SK-N-SH (cell line): ENCODE measurements at regions not wholly inside any gene's neighbourhood (a gene's known extent, or its start where the extent isn't known, plus 50 kb on each side); places are given as distances from the start of the nearest gene placed in this dataset.

ENCODE experiments used
- CTCF ChIA-PET: fragments of 300-600, 350-600 bp; formaldehyde crosslinking; extraction: SDS; loops from one replicate; lab custom pipeline; 2021; lab: Yijun Ruan, JAX
- POLR2A ChIA-PET: fragments of 350-600 bp; sonication (Branson Sonifier 250); formaldehyde crosslinking; extraction: SDS; loops from one replicate; lab custom pipeline; 2020; ENCODE audit warnings: antibody characterized with exemption, inconsistent platforms; lab: Yijun Ruan, JAX
- DNase-seq: peaks from one replicate; pipeline ENCODE4 v3.0.0; 2012
- H2AFZ ChIP-seq: fragments of 200-600 bp; sonication (generic); 2 replicates; pipeline ENCODE4 v1.8.1; 2016; ENCODE audit warnings: antibody characterized with exemption, mild to moderate bottlenecking, low read depth
- H3F3A ChIP-seq: fragments of 200-600 bp; sonication (generic); replicated peaks from 2 replicates; pipeline ENCODE3; 2016; ENCODE audit warnings: antibody characterized with exemption, mild to moderate bottlenecking; ENCODE audit not compliant: insufficient read depth
- H3K27ac ChIP-seq, 2 experiments: fragments of 200-500 bp in 1 of 2; fragments of 200-600 bp in 1 of 2; sonication (Bioruptor generic) in 1 of 2; sonication (generic), shearing (Covaris generic) in 1 of 2; 2 replicates each; pipeline versions ENCODE4 v1.5.1 to v1.6.1; 2014 to 2016; ENCODE audit warnings: low read depth in 2 of 2, inconsistent platforms in 1 of 2, low read length in 1 of 2, mild to moderate bottlenecking in 1 of 2, mixed read lengths in 1 of 2
- H3K27me3 ChIP-seq: fragments of 200-600 bp; sonication (generic), shearing (Covaris generic); 2 replicates; pipeline ENCODE4 v1.6.1; 2016; ENCODE audit warnings: mixed run types; ENCODE audit not compliant: insufficient read depth
- H3K36me3 ChIP-seq, 2 experiments: fragments of 200-500 bp in 1 of 2; fragments of 200-600 bp in 1 of 2; sonication (Bioruptor generic) in 1 of 2; sonication (generic) in 1 of 2; replicated peaks in 1 of 2; 2 replicates each; pipeline versions ENCODE3 to v1.5.1; 2014 to 2016; ENCODE audit warnings: low read length in 1 of 2, mild to moderate bottlenecking in 1 of 2; ENCODE audit not compliant: insufficient read depth in 2 of 2, control insufficient read depth in 1 of 2
- H3K4me1 ChIP-seq, 2 experiments: fragments of 200-500 bp in 1 of 2; fragments of 200-600 bp in 1 of 2; sonication (Bioruptor generic) in 1 of 2; sonication (generic), shearing (Covaris generic) in 1 of 2; 2 replicates each; pipeline versions ENCODE4 v1.5.1 to v1.6.1; 2014 to 2016; ENCODE audit warnings: low read depth in 1 of 2, low read length in 1 of 2, mixed run types in 1 of 2; ENCODE audit not compliant: insufficient read depth in 2 of 2, control insufficient read depth in 1 of 2
- H3K4me2 ChIP-seq: fragments of 200-600 bp; sonication (generic), shearing (Covaris generic); 2 replicates; pipeline ENCODE4 v1.6.1; 2017; ENCODE audit warnings: mixed run types
- H3K4me3 ChIP-seq, 2 experiments: fragments of 200-500 bp in 1 of 2; fragments of 200-600 bp in 1 of 2; sonication (Bioruptor generic) in 1 of 2; sonication (generic), shearing (Covaris generic) in 1 of 2; 2 replicates each; pipeline versions ENCODE4 v1.5.1 to v1.8.1; 2014 to 2016; ENCODE audit warnings: low read depth in 2 of 2, inconsistent platforms in 1 of 2, low read length in 1 of 2, mild to moderate bottlenecking in 1 of 2, mixed read lengths in 1 of 2, moderate library complexity in 1 of 2
- H3K79me2 ChIP-seq: fragments of 200-600 bp; sonication (generic); 2 replicates; pipeline ENCODE4 v1.8.1; 2017; ENCODE audit warnings: mild to moderate bottlenecking; ENCODE audit not compliant: insufficient read depth
- H3K9ac ChIP-seq: fragments of 200-600 bp; sonication (generic); 2 replicates; pipeline ENCODE4 v1.6.1; 2017; ENCODE audit warnings: mixed run types
- H3K9me2 ChIP-seq: fragments of 200-600 bp; sonication (generic); 2 replicates; pipeline ENCODE4 v1.6.1; 2017; ENCODE audit warnings: mixed run types
- H3K9me3 ChIP-seq: fragments of 200-600 bp; sonication (generic); 2 replicates; pipeline ENCODE4 v1.6.1; 2017; ENCODE audit warnings: mixed run types, mild to moderate bottlenecking, moderate library complexity
- H4K20me1 ChIP-seq: fragments of 200-600 bp; sonication (generic); 2 replicates; pipeline ENCODE4 v1.6.1; 2017; ENCODE audit warnings: mild to moderate bottlenecking, mixed run types; ENCODE audit not compliant: insufficient read depth
- ELF1 ChIP-seq: IDR thresholded peaks from 2 replicates; pipeline ENCODE4 v1.4.0; 2012
- GATA2 ChIP-seq: sonication (generic); formaldehyde crosslinking; IDR thresholded peaks from 2 replicates; pipeline ENCODE4 v1.5.0; 2020; ENCODE audit warnings: mild to moderate bottlenecking, missing genetic modification reagents
- MEF2A ChIP-seq: IDR thresholded peaks from 2 replicates; pipeline ENCODE4 v1.4.0; 2012; ENCODE audit warnings: low read depth, borderline replicate concordance
- MXI1 ChIP-seq: IDR thresholded peaks from 2 replicates; pipeline ENCODE4 v1.6.1; 2012; ENCODE audit warnings: mild to moderate bottlenecking, low read depth, low read length, improper control_type of control experiment
- NFIC ChIP-seq: IDR thresholded peaks from 2 replicates; pipeline ENCODE4 v1.4.0; 2012; ENCODE audit warnings: borderline replicate concordance
- NRF1 ChIP-seq: IDR thresholded peaks from 2 replicates; pipeline ENCODE4 v1.6.1; 2012; ENCODE audit warnings: low read depth, mild to moderate bottlenecking, low read length
- RCOR1 ChIP-seq: fragments of 150-350 bp; IDR thresholded peaks from 2 replicates; pipeline ENCODE4 v1.6.1; 2017; ENCODE audit warnings: antibody characterized with exemption, low read length
- SMC3 ChIP-seq: IDR thresholded peaks from 2 replicates; pipeline ENCODE4 v1.6.1; 2012; ENCODE audit warnings: low read depth, low read length, improper control_type of control experiment
- TAF1 ChIP-seq: IDR thresholded peaks from 2 replicates; pipeline ENCODE4 v1.6.1; 2012; ENCODE audit warnings: low read depth, mild to moderate bottlenecking, low read length, moderate library complexity, borderline replicate concordance
- TCF12 ChIP-seq: IDR thresholded peaks from 2 replicates; pipeline ENCODE4 v1.4.0; 2012
- TEAD4 ChIP-seq: IDR thresholded peaks from 2 replicates; pipeline ENCODE4 v1.4.0; 2012; ENCODE audit warnings: mild to moderate bottlenecking, borderline replicate concordance; ENCODE audit not compliant: insufficient read depth
- WGBS: methylation state at CpG from one replicate; pipeline ENCODE4 v1.1.6; 2017; ENCODE audit warnings: low lambda C conversion rate; 5-methylcytosine and 5-hydroxymethylcytosine counted together
- TF ChIP-seq, protein P1 (sequence below): IDR thresholded peaks from 2 replicates; pipeline ENCODE4 v1.4.0; 2012; ENCODE audit warnings: low read depth, borderline replicate concordance
- TF ChIP-seq, protein P2 (sequence below): IDR thresholded peaks from 2 replicates; pipeline ENCODE4 v1.4.0; 2012; ENCODE audit warnings: low read depth
- TF ChIP-seq, protein P3 (sequence below): IDR thresholded peaks from 2 replicates; pipeline ENCODE4 v1.4.0; 2012; ENCODE audit warnings: low read depth, borderline replicate concordance
- TF ChIP-seq, protein P4 (sequence below): IDR thresholded peaks from 2 replicates; pipeline ENCODE4 v1.6.1; 2012; ENCODE audit warnings: mild to moderate bottlenecking, low read depth, low read length, moderate library complexity

DNA sequence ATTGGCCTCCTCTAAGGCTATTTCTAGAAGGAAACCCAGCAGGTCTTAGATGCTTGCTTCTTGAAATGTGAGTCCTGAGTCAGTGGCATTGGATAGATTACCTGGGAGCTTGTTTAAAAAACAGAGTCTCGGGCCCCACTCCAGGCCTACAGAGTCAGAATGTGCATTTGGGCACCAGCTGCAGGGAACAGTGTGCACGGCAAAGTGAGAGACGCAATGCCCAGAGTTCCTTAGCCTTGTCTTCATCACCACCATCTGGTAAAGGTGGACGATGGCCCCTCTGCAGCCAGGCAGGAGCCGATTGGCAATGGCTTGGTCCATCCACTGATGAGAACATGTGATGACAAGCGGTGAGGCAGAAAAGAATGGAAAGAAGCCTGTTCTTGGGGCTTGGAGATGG is 102.1 kb upstream of the TSC22D1 start:
- no peak for DNase-seq
- Histone ChIP-seq H3F3A (no peaks in the 10 kb centered on the region), H3K9me3 (no peaks in the 10 kb centered on the region), H3K4me2 (no peak overlapping the region), H3K4me1 (no peaks in the 10 kb centered on the region), H3K36me3 (no peaks in the 10 kb centered on the region), H3K27ac (no peak overlapping the region), H2AFZ (no peak overlapping the region), H3K9me2 (no peaks in the 10 kb centered on the region), H4K20me1 (no peaks in the 10 kb centered on the region), H3K9ac (no peak overlapping the region), H3K4me3 (no peak overlapping the region), H3K27me3 (no peaks in the 10 kb centered on the region), H3K79me2 (no peaks in the 10 kb centered on the region)
- 91% methylated on average over 6 of the region's 6 CpGs for WGBS
- ChIA-PET POLR2A (no interaction called here), CTCF (interaction anchor here (1.5 kb wide), 1 partner anchor 10 kb away, joined by 3 read pairs; no protein-coding TSS in a partner anchor)
- TF ChIP-seq RCOR1, result no peak
- no peak for TF ChIP-seq NRF1
- no peak for TF ChIP-seq ELF1
- no peak for TF ChIP-seq TAF1
- no peak for TF ChIP-seq NFIC
- TF ChIP-seq MXI1, result no peak
- TF ChIP-seq, protein P1, sequence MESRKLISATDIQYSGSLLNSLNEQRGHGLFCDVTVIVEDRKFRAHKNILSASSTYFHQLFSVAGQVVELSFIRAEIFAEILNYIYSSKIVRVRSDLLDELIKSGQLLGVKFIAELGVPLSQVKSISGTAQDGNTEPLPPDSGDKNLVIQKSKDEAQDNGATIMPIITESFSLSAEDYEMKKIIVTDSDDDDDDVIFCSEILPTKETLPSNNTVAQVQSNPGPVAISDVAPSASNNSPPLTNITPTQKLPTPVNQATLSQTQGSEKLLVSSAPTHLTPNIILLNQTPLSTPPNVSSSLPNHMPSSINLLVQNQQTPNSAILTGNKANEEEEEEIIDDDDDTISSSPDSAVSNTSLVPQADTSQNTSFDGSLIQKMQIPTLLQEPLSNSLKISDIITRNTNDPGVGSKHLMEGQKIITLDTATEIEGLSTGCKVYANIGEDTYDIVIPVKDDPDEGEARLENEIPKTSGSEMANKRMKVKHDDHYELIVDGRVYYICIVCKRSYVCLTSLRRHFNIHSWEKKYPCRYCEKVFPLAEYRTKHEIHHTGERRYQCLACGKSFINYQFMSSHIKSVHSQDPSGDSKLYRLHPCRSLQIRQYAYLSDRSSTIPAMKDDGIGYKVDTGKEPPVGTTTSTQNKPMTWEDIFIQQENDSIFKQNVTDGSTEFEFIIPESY, result no peak
- TF ChIP-seq MEF2A, result no peak
- TF ChIP-seq TEAD4, result no peak
- TF ChIP-seq, protein P2, sequence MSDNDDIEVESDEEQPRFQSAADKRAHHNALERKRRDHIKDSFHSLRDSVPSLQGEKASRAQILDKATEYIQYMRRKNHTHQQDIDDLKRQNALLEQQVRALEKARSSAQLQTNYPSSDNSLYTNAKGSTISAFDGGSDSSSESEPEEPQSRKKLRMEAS, result no peak
- TF ChIP-seq TCF12, result no peak
- no peak for TF ChIP-seq SMC3
- TF ChIP-seq GATA2 (CRISPR knock-in tag), result no peak

DNA sequence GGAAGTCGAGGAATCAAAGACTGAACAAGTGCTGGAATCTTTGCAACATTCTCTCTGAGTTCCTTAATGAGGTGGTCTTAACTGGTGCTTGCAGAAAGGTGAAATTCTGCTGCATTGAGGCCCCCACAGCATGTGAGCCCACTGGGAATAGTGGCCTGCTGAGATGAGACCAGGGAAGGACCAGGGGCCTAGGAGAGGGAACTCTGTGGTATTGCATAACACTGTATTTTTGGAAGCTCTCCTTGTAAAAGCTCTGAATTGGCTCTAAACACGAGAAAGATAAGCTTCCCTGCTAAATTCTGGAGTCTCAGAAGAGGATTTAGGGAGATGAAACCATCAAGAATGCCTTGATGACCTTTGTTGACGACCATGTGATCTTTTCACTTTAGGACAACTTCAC is 100.4 kb upstream of the TSC22D1 start:
- Histone ChIP-seq H3K4me2 (no peak overlapping the region), H3K9me3 (no peaks in the 10 kb centered on the region), H3K36me3 (no peaks in the 10 kb centered on the region), H3K9me2 (no peaks in the 10 kb centered on the region), H3F3A (no peaks in the 10 kb centered on the region), H3K27me3 (no peaks in the 10 kb centered on the region), H3K4me1 (no peaks in the 10 kb centered on the region), H3K27ac (no peak overlapping the region), H2AFZ (no peak overlapping the region), H3K79me2 (no peaks in the 10 kb centered on the region), H3K4me3 (no peak overlapping the region), H4K20me1 (no peaks in the 10 kb centered on the region), H3K9ac (no peak overlapping the region)
- no peak for DNase-seq
- CTCF ChIA-PET, result interaction anchor here (1.5 kb wide), 1 partner anchor 12 kb away, joined by 3 read pairs; no protein-coding TSS in a partner anchor
- POLR2A ChIA-PET, result no interaction called here
- WGBS, result 71% methylated on average over 3 of the region's 3 CpGs
- TF ChIP-seq, protein P3, sequence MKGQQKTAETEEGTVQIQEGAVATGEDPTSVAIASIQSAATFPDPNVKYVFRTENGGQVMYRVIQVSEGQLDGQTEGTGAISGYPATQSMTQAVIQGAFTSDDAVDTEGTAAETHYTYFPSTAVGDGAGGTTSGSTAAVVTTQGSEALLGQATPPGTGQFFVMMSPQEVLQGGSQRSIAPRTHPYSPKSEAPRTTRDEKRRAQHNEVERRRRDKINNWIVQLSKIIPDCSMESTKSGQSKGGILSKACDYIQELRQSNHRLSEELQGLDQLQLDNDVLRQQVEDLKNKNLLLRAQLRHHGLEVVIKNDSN, result no peak
- TF ChIP-seq SMC3, result no peak
- TF ChIP-seq, protein P4, sequence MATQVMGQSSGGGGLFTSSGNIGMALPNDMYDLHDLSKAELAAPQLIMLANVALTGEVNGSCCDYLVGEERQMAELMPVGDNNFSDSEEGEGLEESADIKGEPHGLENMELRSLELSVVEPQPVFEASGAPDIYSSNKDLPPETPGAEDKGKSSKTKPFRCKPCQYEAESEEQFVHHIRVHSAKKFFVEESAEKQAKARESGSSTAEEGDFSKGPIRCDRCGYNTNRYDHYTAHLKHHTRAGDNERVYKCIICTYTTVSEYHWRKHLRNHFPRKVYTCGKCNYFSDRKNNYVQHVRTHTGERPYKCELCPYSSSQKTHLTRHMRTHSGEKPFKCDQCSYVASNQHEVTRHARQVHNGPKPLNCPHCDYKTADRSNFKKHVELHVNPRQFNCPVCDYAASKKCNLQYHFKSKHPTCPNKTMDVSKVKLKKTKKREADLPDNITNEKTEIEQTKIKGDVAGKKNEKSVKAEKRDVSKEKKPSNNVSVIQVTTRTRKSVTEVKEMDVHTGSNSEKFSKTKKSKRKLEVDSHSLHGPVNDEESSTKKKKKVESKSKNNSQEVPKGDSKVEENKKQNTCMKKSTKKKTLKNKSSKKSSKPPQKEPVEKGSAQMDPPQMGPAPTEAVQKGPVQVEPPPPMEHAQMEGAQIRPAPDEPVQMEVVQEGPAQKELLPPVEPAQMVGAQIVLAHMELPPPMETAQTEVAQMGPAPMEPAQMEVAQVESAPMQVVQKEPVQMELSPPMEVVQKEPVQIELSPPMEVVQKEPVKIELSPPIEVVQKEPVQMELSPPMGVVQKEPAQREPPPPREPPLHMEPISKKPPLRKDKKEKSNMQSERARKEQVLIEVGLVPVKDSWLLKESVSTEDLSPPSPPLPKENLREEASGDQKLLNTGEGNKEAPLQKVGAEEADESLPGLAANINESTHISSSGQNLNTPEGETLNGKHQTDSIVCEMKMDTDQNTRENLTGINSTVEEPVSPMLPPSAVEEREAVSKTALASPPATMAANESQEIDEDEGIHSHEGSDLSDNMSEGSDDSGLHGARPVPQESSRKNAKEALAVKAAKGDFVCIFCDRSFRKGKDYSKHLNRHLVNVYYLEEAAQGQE, result no peak
